KMS-11 (cell line): ENCODE measurements at regions not wholly inside any gene's neighbourhood (a gene's known extent, or its start where the extent isn't known, plus 50 kb on each side); places are given as distances from the start of the nearest gene placed in this dataset.

ENCODE experiments used
- H2AFZ ChIP-seq: fragments of 200-600 bp; sonication (generic); 2 replicates; pipeline ENCODE4 v1.6.1; 2016; ENCODE audit warnings: antibody characterized with exemption, mixed run types, low read depth
- H3K27ac ChIP-seq: fragments of 200-600 bp; sonication (generic); 2 replicates; pipeline ENCODE4 v1.6.1; 2016; ENCODE audit warnings: mild to moderate bottlenecking, mixed run types
- H3K27me3 ChIP-seq: fragments of 200-600 bp; sonication (generic); 2 replicates; pipeline ENCODE4 v1.6.1; 2017; ENCODE audit warnings: mild to moderate bottlenecking, low read depth, mixed run types, moderate library complexity; ENCODE audit not compliant: insufficient read depth
- H3K36me3 ChIP-seq: fragments of 200-600 bp; sonication (generic); 2 replicates; pipeline ENCODE4 v1.6.1; 2017; ENCODE audit warnings: mild to moderate bottlenecking, mixed run types; ENCODE audit not compliant: insufficient read depth
- H3K4me1 ChIP-seq: fragments of 200-600 bp; sonication (generic); 2 replicates; pipeline ENCODE4 v1.6.1; 2016; ENCODE audit warnings: mild to moderate bottlenecking, low read depth, mixed run types; ENCODE audit not compliant: poor library complexity, severe bottlenecking
- H3K4me2 ChIP-seq: fragments of 200-600 bp; sonication (generic); 2 replicates; pipeline ENCODE4 v1.7.0; 2016; ENCODE audit warnings: mild to moderate bottlenecking, mixed run types
- H3K4me3 ChIP-seq: fragments of 200-600 bp; sonication (generic); IDR thresholded peaks from 2 replicates; pipeline ENCODE4 v1.6.1; 2017; ENCODE audit warnings: low read depth, low read length, mixed read lengths; ENCODE audit not compliant: insufficient read depth
- H3K79me2 ChIP-seq: fragments of 200-600 bp; sonication (generic); 2 replicates; pipeline ENCODE4 v1.6.1; 2016; ENCODE audit warnings: low read depth, mixed run types; ENCODE audit not compliant: insufficient read depth
- H3K9ac ChIP-seq: fragments of 200-600 bp; sonication (generic); 2 replicates; pipeline ENCODE4 v1.6.1; 2016; ENCODE audit warnings: mild to moderate bottlenecking, mixed run types
- H4K20me1 ChIP-seq: fragments of 200-600 bp; sonication (generic); 2 replicates; pipeline ENCODE4 v1.6.1; 2016; ENCODE audit warnings: mild to moderate bottlenecking, mixed run types; ENCODE audit not compliant: insufficient read depth
- CTCF ChIP-seq: fragments of 200-600 bp; sonication (generic); conservative IDR thresholded peaks from 2 replicates; pipeline ENCODE4 v1.6.1; 2017; ENCODE audit warnings: low read depth, mild to moderate bottlenecking, antibody characterized with exemption, low read length, moderate library complexity, mixed read lengths

GRCh38 chr16:62240722-62241121 is 204.5 kb upstream of the CDH8 start:
- Histone ChIP-seq H3K27ac (no peak overlapping the region), H3K4me2 (no peak overlapping the region), H3K9ac (no peak overlapping the region), H3K4me1 (no peaks in the 10 kb centered on the region), H3K4me3 (no peak overlapping the region), H3K27me3 (no peaks in the 10 kb centered on the region), H4K20me1 (no peaks in the 10 kb centered on the region), H3K79me2 (no peaks in the 10 kb centered on the region), H2AFZ (no peak overlapping the region), H3K36me3 (no peaks in the 10 kb centered on the region)
- no peak for TF ChIP-seq CTCF

- peak; percentile 70 for TF ChIP-seq CTCF
- Histone ChIP-seq H4K20me1 (no peaks in the 10 kb centered on the region), H3K27me3 (no peaks in the 10 kb centered on the region), H3K4me2 (peak overlapping the region; percentile 8; the same call in 1 of the 2 replicates), H3K4me1 (no peaks in the 10 kb centered on the region), H3K4me3 (no peak overlapping the region), H3K36me3 (no peaks in the 10 kb centered on the region), H3K9ac (no peak overlapping the region), H2AFZ (peak overlapping the region; percentile 62), H3K27ac (no peak overlapping the region), H3K79me2 (no peaks in the 10 kb centered on the region)
These were observed 189.4 kb upstream of the CDH8 start for GRCh38 chr16:62225675-62226074.

- H3K9ac ChIP-seq, result no peak overlapping the region
- TF ChIP-seq CTCF, result no peak
- H3K79me2 ChIP-seq, result no peaks in the 10 kb centered on the region
- H3K36me3 ChIP-seq, result no peaks in the 10 kb centered on the region
- no peaks in the 10 kb centered on the region for H4K20me1 ChIP-seq
- no peak overlapping the region for H2AFZ ChIP-seq
- H3K27me3 ChIP-seq, result no peaks in the 10 kb centered on the region
- H3K4me3 ChIP-seq, result no peak overlapping the region
- H3K4me1 ChIP-seq, result no peaks in the 10 kb centered on the region
- H3K4me2 ChIP-seq, result no peak overlapping the region
- H3K27ac ChIP-seq, result no peak overlapping the region
These were observed 188.5 kb upstream of the CDH8 start for GRCh38 chr16:62224646-62225209.

GRCh38 chr16:62216837-62217236 is 180.6 kb upstream of the CDH8 start:
- H3K36me3 ChIP-seq, result no peaks in the 10 kb centered on the region
- H3K4me1 ChIP-seq, result no peaks in the 10 kb centered on the region
- no peak overlapping the region for H3K9ac ChIP-seq
- no peak for TF ChIP-seq CTCF
- no peaks in the 10 kb centered on the region for H4K20me1 ChIP-seq
- H3K4me3 ChIP-seq, result no peak overlapping the region
- H3K79me2 ChIP-seq, result no peaks in the 10 kb centered on the region
- H2AFZ ChIP-seq, result no peak overlapping the region
- no peak overlapping the region for H3K27ac ChIP-seq
- no peaks in the 10 kb centered on the region for H3K27me3 ChIP-seq
- H3K4me2 ChIP-seq, result no peak overlapping the region
